NCI-H345 treated with DMSO at 0.1 percent for 48 hours (cell line): ENCODE measurements at regions not wholly inside any gene's neighbourhood (a gene's known extent, or its start where the extent isn't known, plus 50 kb on each side); places are given as distances from the start of the nearest gene placed in this dataset.

ENCODE experiments used
- DNase-seq: peaks from one replicate; lab custom pipeline; 2025; ENCODE audit not compliant: unreplicated experiment; lab: John Stamatoyannopoulos, UW

- DNase-seq, result peak; percentile 53
Measured at GRCh38 chr17:81345228-81346089, 49.8 kb upstream of the BAHCC1 start.
